ENCODE measurements at regions not wholly inside any gene's neighbourhood (a gene's known extent, or its start where the extent isn't known, plus 50 kb on each side); places are given as distances from the start of the nearest gene placed in this dataset.
"Not testable (repeated sequence)": the region's sequence is repeated elsewhere in the genome, so short reads cannot be mapped to it uniquely, and the experiment has no call there.

GRCh38 chr15:84153655-84154140 is 81.9 kb upstream of the GOLGA6L4 start:
- DNase-seq (ENCODE audit: low spot score): not testable (repeated sequence)

GRCh38 chr15:84154314-84154713 is 81.3 kb upstream of the GOLGA6L4 start:
- DNase-seq (ENCODE audit: low spot score): not testable (repeated sequence)

GRCh38 chr15:84154787-84155186 is 80.8 kb upstream of the GOLGA6L4 start:
- DNase-seq (ENCODE audit: low spot score): not testable (repeated sequence)

- not testable (repeated sequence) for DNase-seq (ENCODE audit: low spot score)
Measured at GRCh38 chr15:84155792-84156587, 79.6 kb upstream of the GOLGA6L4 start.

GRCh38 chr15:84156588-84156840 is 79.1 kb upstream of the GOLGA6L4 start:
- DNase-seq (ENCODE audit: low spot score): not testable (repeated sequence)

GRCh38 chr15:84157056-84157632 is 78.4 kb upstream of the GOLGA6L4 start:
- DNase-seq (ENCODE audit: low spot score): not testable (repeated sequence)

GRCh38 chr15:84157857-84158256 is 77.7 kb upstream of the GOLGA6L4 start:
- not testable (repeated sequence) for DNase-seq (ENCODE audit: low spot score)

GRCh38 chr15:84159346-84160269 is 76.0 kb upstream of the GOLGA6L4 start:
- DNase-seq (ENCODE audit: low spot score): not testable (repeated sequence)

GRCh38 chr15:84164423-84165292 is 70.9 kb upstream of the GOLGA6L4 start:
- DNase-seq (ENCODE audit: low spot score): not testable (repeated sequence)

GRCh38 chr15:84170029-84170428 is 65.5 kb upstream of the GOLGA6L4 start:
- DNase-seq (ENCODE audit: low spot score): not testable (repeated sequence)

- DNase-seq (ENCODE audit: low spot score): not testable (repeated sequence)
Measured at GRCh38 chr15:84173231-84173610, 62.4 kb upstream of the GOLGA6L4 start.

All from kidney capillary endothelial cell (primary cell).